GM18499 (cell line): ENCODE measurements at regions not wholly inside any gene's neighbourhood (a gene's known extent, or its start where the extent isn't known, plus 50 kb on each side); places are given as distances from the start of the nearest gene placed in this dataset.

Source experiments
- ATAC-seq: cut with Tn5 transposase; IDR thresholded peaks from one replicate; pipeline ENCODE4 v1.9.1; 2021; ENCODE audit warnings: moderate number of reproducible peaks; ENCODE audit not compliant: insufficient read depth, unreplicated experiment

GRCh38 chr12:88309546-88309945, 167.4 kb downstream of the TMTC3 start:
- no peak for ATAC-seq

GRCh38 chr12:88310069-88310468, 168.0 kb downstream of the TMTC3 start:
- no peak for ATAC-seq

- ATAC-seq, result no peak
Observed at GRCh38 chr12:88310666-88311065, 168.6 kb downstream of the TMTC3 start.

DNA sequence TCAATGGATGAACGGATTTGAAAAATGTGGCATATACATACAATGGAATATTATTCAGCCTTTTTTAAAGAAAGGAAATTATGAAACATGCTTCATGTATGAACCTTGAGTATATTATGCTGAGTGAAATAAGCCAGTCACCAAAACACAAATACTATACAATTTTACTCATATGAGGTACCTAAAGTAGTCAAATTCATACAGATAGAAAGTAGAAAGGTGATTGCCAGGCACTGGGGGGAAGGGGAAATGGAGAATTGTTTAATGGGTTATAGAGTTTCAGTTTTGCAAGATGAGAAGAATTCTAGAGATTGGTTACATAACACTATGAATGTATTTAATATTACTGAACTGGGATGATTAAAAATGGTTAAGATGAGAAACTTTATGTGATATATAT, 171.4 kb downstream of the TMTC3 start:
- ATAC-seq, result peak; percentile 69

- no peak for ATAC-seq
Observed at GRCh38 chr12:88314706-88315105, 172.6 kb downstream of the TMTC3 start.

DNA sequence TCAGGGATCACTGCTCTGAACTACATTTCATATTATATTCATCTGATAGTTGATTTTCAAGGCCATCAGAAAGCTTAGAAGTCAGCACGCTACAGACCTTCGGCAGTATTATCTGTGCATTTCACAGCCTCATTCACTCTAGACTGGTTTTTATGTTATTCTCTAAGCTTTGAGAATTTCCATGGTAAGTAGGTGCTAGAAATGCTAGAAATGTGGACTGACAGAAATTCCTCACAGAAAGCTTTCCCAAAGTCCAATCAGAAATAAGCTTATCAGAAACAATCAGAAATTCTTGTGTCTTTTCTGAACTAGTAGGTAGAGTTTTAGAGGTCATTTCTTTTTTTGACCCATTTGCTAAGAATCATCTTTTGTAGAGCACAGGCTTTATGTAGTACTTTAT, 176.6 kb downstream of the TMTC3 start:
- ATAC-seq, result no peak

GRCh38 chr12:88325076-88325815, 183.1 kb downstream of the TMTC3 start:
- ATAC-seq, result no peak

GRCh38 chr12:88325816-88326189, 183.7 kb downstream of the TMTC3 start:
- no peak for ATAC-seq

DNA sequence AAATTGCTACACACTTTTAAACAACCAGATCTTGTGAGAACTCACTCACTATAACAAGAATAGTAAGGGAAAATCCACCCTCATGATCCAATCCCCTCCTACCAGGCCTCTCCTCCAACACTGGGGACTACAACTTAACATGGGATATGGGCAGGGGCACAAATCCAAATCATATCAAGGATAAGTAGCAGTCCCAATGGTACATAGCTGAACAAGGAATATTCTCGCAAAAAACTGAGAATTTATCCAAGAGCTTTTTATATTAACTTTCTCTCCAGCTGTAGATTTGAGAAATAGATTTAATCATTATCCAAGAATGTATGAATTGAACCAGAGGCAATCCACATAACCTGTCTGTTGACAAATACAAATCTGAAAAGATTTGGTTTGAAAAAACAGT, 185.2 kb downstream of the TMTC3 start:
- no peak for ATAC-seq

GRCh38 chr12:88328090-88328489, 186.0 kb downstream of the TMTC3 start:
- ATAC-seq, result no peak

- ATAC-seq, result no peak
Observed at GRCh38 chr12:88329833-88330232, 187.7 kb downstream of the TMTC3 start.

GRCh38 chr12:88334271-88334670, 192.2 kb downstream of the TMTC3 start:
- no peak for ATAC-seq

DNA sequence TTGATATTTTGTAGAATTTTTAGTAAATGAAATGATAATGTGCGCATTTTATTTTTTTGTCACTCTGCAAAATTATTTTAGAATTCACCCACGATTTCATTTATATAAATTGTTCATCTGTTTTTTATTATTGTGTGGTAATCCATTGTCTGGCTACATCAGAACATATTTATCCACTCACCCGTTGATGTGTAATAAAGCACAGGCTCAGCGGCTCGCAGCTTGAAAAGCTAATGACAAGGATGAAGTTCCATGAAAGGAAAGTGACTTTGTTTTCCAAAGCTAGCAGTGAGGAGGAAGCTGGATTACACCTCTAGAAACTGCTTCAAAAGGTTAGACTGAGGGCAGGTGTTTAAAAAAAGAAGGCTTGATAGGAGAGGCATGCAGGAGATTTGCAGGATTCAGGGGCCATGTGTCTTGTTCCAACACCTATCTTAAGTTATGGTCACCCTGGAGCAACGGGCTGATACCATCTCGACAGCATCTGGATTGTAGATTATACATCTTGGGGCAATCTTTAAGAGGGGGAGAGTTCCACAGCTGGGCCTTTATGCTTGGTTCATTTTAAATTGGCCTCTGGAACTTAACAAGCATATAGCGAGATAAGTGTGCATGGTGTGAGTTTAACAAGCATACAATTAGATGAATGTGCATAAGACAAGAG, 194.1 kb downstream of the TMTC3 start:
- ATAC-seq, result no peak

- no peak for ATAC-seq
Observed at GRCh38 chr12:88338486-88338885, 196.4 kb downstream of the TMTC3 start.

DNA sequence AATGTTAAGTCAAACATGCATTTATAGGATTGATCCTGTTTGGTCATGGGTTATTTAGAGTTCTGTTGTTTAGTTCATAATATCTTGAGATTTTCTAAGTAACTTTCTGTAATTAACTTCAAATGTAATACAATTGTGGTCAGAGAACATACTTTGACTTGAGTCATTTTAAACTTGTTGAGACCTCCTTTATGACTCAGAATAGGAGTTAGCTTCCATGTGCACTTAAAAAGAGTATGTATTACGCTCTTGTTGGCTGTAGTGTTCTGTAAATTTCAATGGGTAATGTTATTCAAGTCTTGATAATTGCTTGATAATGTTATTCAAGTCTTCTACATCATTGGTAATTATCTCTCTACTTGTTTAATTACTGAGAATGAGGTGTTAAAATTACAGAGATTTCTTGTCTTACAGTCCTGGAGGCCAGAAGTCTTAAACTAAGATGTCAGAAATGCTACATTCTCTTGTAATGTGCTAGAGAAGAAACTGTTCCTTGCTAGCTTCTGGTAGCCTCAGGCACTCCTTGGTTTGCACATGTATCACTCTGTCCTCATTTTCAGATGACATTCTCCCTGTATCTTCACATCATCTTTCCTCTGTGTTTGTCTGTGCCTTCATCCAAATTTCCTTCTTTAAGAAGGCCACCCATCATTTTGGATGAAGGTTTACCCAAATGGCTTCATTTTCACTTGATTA, 197.3 kb downstream of the TMTC3 start:
- peak; percentile 54 for ATAC-seq

DNA sequence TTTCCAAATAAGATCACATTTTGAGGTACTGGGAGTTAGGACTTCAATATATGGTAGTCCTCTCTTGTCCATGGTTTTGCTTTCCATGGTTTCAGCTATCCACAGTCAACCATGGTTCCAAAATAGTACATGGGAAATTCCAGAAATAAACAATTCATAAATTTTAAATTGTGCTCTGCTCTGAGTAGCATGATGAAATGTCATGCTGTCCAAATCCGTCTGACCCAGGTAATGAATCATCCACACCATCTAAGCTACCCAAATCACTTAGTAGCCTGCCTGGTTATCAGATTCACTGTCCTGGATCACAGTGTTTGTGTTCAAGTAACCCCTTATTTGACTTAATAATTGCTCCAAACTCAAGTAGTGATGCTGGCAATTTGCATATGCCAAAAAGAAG, 197.9 kb downstream of the TMTC3 start:
- ATAC-seq, result no peak

GRCh38 chr12:88342251-88342806, 200.2 kb downstream of the TMTC3 start:
- no peak for ATAC-seq

DNA sequence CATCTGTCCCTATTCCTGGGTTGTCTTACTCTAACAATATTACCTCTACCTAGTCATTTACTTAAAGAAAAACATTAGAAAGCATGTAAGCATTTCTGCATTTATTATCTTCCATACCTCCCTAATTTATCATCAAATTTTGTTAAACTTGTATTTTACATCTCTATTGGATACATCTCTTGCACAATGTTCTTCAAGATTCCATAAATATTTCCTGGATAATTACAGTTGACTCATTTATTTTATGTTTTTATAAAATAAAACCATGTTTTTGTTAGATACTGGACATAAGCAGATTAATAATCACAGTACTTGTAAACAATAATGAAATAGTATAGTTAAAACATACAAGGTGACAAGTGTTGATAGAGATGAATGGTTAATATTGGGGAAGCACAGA, 209.0 kb downstream of the TMTC3 start:
- ATAC-seq, result no peak

- no peak for ATAC-seq
Observed at GRCh38 chr12:88354691-88355090, 212.6 kb downstream of the TMTC3 start.

DNA sequence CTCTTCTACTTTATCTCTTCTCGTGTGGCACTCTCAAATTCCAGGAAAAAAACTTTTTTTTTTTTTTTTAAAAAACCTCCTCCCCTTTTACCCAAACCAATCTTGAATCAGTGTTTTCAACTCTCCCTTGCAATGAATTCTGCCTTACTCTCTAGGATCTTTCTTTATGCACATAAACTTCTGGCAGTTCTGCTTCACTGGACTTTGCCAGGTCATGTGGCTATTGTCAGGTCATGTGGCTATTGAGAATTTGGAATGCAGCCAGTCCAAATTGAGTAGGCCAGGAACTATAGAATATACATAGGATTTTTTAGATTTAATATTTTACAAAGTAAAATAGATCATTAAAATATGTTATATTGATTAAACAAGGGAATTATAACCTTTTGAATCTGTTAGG, 218.2 kb downstream of the TMTC3 start:
- no peak for ATAC-seq

GRCh38 chr12:88361493-88361892, 218.8 kb downstream of the KITLG start:
- no peak for ATAC-seq
